ENCODE measurements at regions not wholly inside any gene's neighbourhood (a gene's known extent, or its start where the extent isn't known, plus 50 kb on each side); places are given as distances from the start of the nearest gene placed in this dataset.

- intact Hi-C loops (cut with micrococcal nuclease) = no loop called here
Measured at GRCh38 chr16:26281381-26282110, 589.8 kb downstream of the HS3ST4 start.

- intact Hi-C loops (cut with micrococcal nuclease) = no loop called here
Measured at GRCh38 chr16:26295625-26296304, 604.0 kb downstream of the HS3ST4 start.

- intact Hi-C loops (cut with micrococcal nuclease) = no loop called here
Measured at GRCh38 chr16:26301516-26301915, 609.8 kb downstream of the HS3ST4 start.

GRCh38 chr16:26316683-26317464 lies 625.1 kb downstream of the HS3ST4 start:
- intact Hi-C loops (cut with micrococcal nuclease) = no loop called here

GRCh38 chr16:26317885-26318284 lies 626.1 kb downstream of the HS3ST4 start:
- intact Hi-C loops (cut with micrococcal nuclease) = no loop called here

- intact Hi-C loops (cut with micrococcal nuclease) = no loop called here
Measured at GRCh38 chr16:26330654-26331053, 638.9 kb downstream of the HS3ST4 start.

GRCh38 chr16:26334218-26335111 lies 642.7 kb downstream of the HS3ST4 start:
- intact Hi-C loops (cut with micrococcal nuclease) = no loop called here

GRCh38 chr16:26335236-26335853 lies 643.6 kb downstream of the HS3ST4 start:
- intact Hi-C loops (cut with micrococcal nuclease) = no loop called here

GRCh38 chr16:26342621-26343020 lies 650.9 kb downstream of the HS3ST4 start:
- intact Hi-C loops (cut with micrococcal nuclease) = no loop called here

- intact Hi-C loops (cut with micrococcal nuclease) = no loop called here
Measured at GRCh38 chr16:26344240-26344776, 652.5 kb downstream of the HS3ST4 start.

GRCh38 chr16:26344976-26345375 lies 653.2 kb downstream of the HS3ST4 start:
- intact Hi-C loops (cut with micrococcal nuclease) = no loop called here

- intact Hi-C loops (cut with micrococcal nuclease) = no loop called here
Measured at GRCh38 chr16:26345966-26346365, 654.2 kb downstream of the HS3ST4 start.

- intact Hi-C loops (cut with micrococcal nuclease) = no loop called here
Measured at GRCh38 chr16:26348095-26348494, 656.3 kb downstream of the HS3ST4 start.

GRCh38 chr16:26360867-26361266 lies 669.1 kb downstream of the HS3ST4 start:
- intact Hi-C loops (cut with micrococcal nuclease) = no loop called here

GRCh38 chr16:26363581-26363980 lies 671.8 kb downstream of the HS3ST4 start:
- intact Hi-C loops (cut with micrococcal nuclease) = no loop called here

GRCh38 chr16:26365161-26365940 lies 673.6 kb downstream of the HS3ST4 start:
- intact Hi-C loops (cut with micrococcal nuclease) = no loop called here

GRCh38 chr16:26371349-26371869 lies 679.6 kb downstream of the HS3ST4 start:
- intact Hi-C loops (cut with micrococcal nuclease) = no loop called here

- intact Hi-C loops (cut with micrococcal nuclease) = no loop called here
Measured at GRCh38 chr16:26374279-26374925, 682.6 kb downstream of the HS3ST4 start.

- intact Hi-C loops (cut with micrococcal nuclease) = no loop called here
Measured at GRCh38 chr16:26382586-26382985, 684.1 kb upstream of the C16orf82 start.
